Cardiac fibroblast (primary cell): ENCODE measurements at regions not wholly inside any gene's neighbourhood (a gene's known extent, or its start where the extent isn't known, plus 50 kb on each side); places are given as distances from the start of the nearest gene placed in this dataset.

ENCODE experiments used
- DNase-seq, 2 donors: peaks; one replicate each; pipeline versions ENCODE4 v3.0.0 to v3.0.0-alpha.2; 2010; ENCODE audit warnings: low read depth in 2 of 2
- H3K4me3 ChIP-seq, 2 donors: replicated peaks in 1 of 2; 1 replicate in 1 of 2; 2 replicates in 1 of 2; pipeline ENCODE4 v1.5.1; 2011; ENCODE audit warnings: low read depth in 2 of 2, low read length in 2 of 2, mild to moderate bottlenecking in 2 of 2, moderate library complexity in 1 of 2
- CTCF ChIP-seq: IDR thresholded peaks from one replicate; pipeline ENCODE4 v1.5.1; 2011; ENCODE audit warnings: low read depth, mild to moderate bottlenecking, low read length, inconsistent platforms

- DNase-seq: no peak
- TF ChIP-seq CTCF: no peak
- no peak overlapping the region for H3K4me3 ChIP-seq
Observed at GRCh38 chr13:63438951-63439350, 2023.3 kb upstream of the PCDH20 start.

DNA sequence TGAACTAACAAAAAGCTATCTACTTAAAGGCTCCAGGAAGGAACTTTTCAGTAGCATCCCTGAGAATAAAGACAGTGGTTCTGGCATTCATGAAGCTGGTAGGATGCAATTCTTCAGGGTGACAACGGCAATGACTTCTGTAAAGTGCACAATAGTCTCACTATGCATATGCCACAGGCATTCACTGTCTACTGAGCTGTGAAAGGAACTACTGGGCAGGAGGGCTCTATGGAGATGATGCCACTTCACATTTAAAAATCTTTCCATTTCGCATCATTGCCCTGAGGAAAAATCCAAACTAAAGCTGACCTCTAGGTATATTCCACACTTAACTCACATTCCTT lies 2020.6 kb upstream of the PCDH20 start:
- DNase-seq: no peak
- TF ChIP-seq CTCF: no peak
- H3K4me3 ChIP-seq: no peak overlapping the region

DNA sequence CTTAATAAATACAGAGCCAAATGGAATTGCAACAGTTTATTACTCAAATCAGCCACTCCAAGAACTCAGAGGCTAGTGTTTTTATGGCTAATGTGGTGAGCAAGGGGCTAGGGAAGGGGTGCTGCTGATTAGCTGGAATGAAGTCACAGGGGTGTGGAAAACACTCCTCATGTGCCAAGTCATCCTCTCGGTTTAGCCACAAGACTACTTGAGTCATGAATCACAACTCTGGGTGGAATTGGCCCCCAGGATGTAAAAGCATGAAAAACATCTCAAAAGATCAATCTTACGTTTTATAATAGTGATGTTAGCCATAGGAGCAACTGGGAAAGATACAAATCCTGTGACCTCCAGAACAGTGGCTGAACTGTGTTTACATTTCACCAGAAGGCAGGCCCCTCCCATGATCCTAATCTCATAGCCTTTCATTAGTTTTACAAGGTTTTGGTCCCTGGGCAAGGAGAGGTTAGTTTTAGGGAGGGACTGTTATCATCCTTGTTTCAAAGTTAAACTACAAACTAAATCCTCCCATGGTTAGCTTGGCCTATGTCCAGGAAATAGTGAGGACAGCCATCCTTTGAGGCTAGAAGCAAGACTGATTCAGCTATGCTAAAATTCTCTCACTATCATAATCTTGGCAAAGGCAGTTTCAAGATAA lies 2020.1 kb upstream of the PCDH20 start:
- no peak overlapping the region for H3K4me3 ChIP-seq
- DNase-seq: peak; percentile 96
- TF ChIP-seq CTCF: no peak

GRCh38 chr13:63433546-63434150 lies 2018.0 kb upstream of the PCDH20 start:
- H3K4me3 ChIP-seq: no peak overlapping the region
- no peak for TF ChIP-seq CTCF
- DNase-seq: peak; percentile 25 to 40

DNA sequence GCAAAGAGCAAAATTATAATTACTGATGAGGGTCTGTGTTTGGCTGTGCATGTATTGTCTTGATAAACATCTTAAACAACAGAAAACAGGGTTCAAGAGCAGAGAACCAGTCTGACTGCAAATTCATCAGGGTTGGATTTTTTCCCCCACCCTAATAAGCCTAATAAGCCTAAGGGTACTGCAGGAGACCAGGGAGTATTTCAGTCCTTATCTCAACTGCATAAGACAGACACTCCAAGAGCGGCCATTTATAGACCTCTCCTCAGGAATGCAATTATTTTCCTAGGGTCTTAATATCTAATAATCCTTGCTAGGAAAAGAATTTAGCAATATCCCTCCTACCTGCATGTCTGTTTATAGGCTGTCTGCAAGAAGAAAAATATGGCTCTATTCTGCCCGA lies 2011.5 kb upstream of the PCDH20 start:
- H3K4me3 ChIP-seq: no peak overlapping the region
- DNase-seq: no peak
- TF ChIP-seq CTCF: no peak

DNA sequence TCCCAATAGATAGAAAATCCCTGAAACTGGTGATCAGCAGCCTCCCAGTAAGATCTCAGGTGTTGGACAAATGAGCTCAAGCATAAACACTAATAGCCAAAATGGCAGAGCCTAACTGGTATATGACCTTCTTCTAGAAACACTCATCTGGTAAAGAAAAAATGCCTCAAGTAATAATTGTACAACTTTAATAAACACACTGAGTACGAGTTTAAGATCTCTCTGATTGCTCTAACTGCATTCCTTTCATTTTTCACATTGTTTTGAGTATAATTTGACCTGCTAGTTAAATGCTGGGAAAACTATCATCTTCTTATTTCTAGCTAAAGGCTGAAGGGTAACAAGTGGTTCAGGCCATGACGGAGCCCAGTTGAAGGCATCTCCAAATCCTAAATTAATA lies 2009.5 kb upstream of the PCDH20 start:
- TF ChIP-seq CTCF: no peak
- H3K4me3 ChIP-seq: no peak overlapping the region
- DNase-seq: peak in 1 of 2 donors; percentile 18

DNA sequence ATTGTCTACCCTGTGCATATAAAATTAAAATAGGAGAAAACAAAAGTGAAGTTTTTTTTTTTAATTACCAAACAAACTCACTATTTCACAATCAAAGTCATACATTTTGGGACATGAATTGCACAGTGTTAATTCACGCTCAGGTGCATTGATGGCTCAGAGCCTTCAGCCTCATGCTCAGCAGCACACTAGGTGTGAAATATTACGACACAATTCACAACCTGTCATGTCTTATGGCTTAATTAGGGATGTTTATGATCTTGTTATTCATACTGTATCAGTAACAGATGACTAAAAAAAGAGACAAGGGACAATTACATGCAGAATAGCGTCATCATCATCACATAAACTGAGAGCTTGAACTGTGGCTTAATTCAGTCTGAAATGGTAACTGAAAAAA lies 2005.5 kb upstream of the PCDH20 start:
- DNase-seq: no peak
- no peak overlapping the region for H3K4me3 ChIP-seq
- TF ChIP-seq CTCF: no peak
